ENCODE measurements at regions not wholly inside any gene's neighbourhood (a gene's known extent, or its start where the extent isn't known, plus 50 kb on each side); places are given as distances from the start of the nearest gene placed in this dataset.

GRCh38 chr18:28691496-28691840 is 514.5 kb upstream of the CDH2 start:
- TF ChIP-seq, protein P1, sequence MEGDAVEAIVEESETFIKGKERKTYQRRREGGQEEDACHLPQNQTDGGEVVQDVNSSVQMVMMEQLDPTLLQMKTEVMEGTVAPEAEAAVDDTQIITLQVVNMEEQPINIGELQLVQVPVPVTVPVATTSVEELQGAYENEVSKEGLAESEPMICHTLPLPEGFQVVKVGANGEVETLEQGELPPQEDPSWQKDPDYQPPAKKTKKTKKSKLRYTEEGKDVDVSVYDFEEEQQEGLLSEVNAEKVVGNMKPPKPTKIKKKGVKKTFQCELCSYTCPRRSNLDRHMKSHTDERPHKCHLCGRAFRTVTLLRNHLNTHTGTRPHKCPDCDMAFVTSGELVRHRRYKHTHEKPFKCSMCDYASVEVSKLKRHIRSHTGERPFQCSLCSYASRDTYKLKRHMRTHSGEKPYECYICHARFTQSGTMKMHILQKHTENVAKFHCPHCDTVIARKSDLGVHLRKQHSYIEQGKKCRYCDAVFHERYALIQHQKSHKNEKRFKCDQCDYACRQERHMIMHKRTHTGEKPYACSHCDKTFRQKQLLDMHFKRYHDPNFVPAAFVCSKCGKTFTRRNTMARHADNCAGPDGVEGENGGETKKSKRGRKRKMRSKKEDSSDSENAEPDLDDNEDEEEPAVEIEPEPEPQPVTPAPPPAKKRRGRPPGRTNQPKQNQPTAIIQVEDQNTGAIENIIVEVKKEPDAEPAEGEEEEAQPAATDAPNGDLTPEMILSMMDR (IDR thresholded peaks at IDR 0.05), result no peak
- no peak for TF ChIP-seq POLR2A (IDR thresholded peaks at IDR 0.05)

All from lower leg skin (tissue), 3 donors.